OCI-LY7 (cell line): ENCODE measurements at regions not wholly inside any gene's neighbourhood (a gene's known extent, or its start where the extent isn't known, plus 50 kb on each side); places are given as distances from the start of the nearest gene placed in this dataset.

Experiments
- BruUV-seq: library from RNA; stranded (reverse); fragments of 400-500 nt; replicated peaks from 2 replicates; lab custom pipeline; 2021; lab: Mats Ljungman, UMichigan
- CTCF ChIA-PET: fragments of 300-600 bp; sonication (Branson Sonifier 250); formaldehyde crosslinking; loops from one replicate; lab custom pipeline; 2022; ENCODE audit warnings: antibody characterized with exemption; ENCODE audit not compliant: unreplicated experiment; lab: Charles Lee
- POLR2A ChIA-PET: fragments of 300-600 bp; sonication (Branson Sonifier 250); formaldehyde crosslinking; loops from one replicate; lab custom pipeline; 2022; ENCODE audit warnings: antibody characterized with exemption; lab: Charles Lee
- DNase-seq: peaks from one replicate; pipeline ENCODE4 v3.0.0-alpha.2; 2015; ENCODE audit warnings: low spot score
- H2AFZ ChIP-seq: fragments of 200-600 bp; sonication (generic), shearing (Covaris generic); 2 replicates; pipeline ENCODE4 v1.6.1; 2014; ENCODE audit warnings: mild to moderate bottlenecking, antibody characterized with exemption, low read length, moderate library complexity
- H3K27ac ChIP-seq: fragments of 200-600 bp; sonication (generic); 2 replicates; pipeline ENCODE4 v1.5.1; 2014; ENCODE audit warnings: mixed run types, low read depth, mild to moderate bottlenecking, moderate library complexity, low read length, inconsistent platforms; ENCODE audit not compliant: poor library complexity, severe bottlenecking
- H3K36me3 ChIP-seq: fragments of 200-600 bp; sonication (generic); 2 replicates; pipeline ENCODE4 v1.6.1; 2014; ENCODE audit warnings: mild to moderate bottlenecking, antibody characterized with exemption, low read length, moderate library complexity, mixed read lengths; ENCODE audit not compliant: insufficient read depth
- H3K4me1 ChIP-seq: fragments of 200-600 bp; sonication (generic); 2 replicates; pipeline ENCODE4 v1.5.1; 2014; ENCODE audit warnings: mild to moderate bottlenecking, low read length; ENCODE audit not compliant: insufficient read depth, poor library complexity, severe bottlenecking
- H3K4me2 ChIP-seq: fragments of 200-600 bp; sonication (generic); 2 replicates; pipeline ENCODE4 v1.6.1; 2014; ENCODE audit warnings: mild to moderate bottlenecking, low read length
- H3K4me3 ChIP-seq: fragments of 200-600 bp; sonication (generic); 2 replicates; pipeline ENCODE4 v1.5.1; 2014; ENCODE audit warnings: mild to moderate bottlenecking, low read depth, low read length; ENCODE audit not compliant: poor library complexity, severe bottlenecking
- H3K79me2 ChIP-seq: fragments of 200-600 bp; sonication (generic); 2 replicates; pipeline ENCODE4 v1.6.1; 2016; ENCODE audit warnings: low read depth, mild to moderate bottlenecking, low read length, moderate library complexity, mixed read lengths; ENCODE audit not compliant: insufficient read depth
- H3K9me2 ChIP-seq: fragments of 200-600 bp; sonication (generic); 2 replicates; pipeline ENCODE4 v1.6.1; 2016; ENCODE audit warnings: mild to moderate bottlenecking, low read length, mixed read lengths; ENCODE audit not compliant: insufficient read depth
- H3K9me3 ChIP-seq: fragments of 200-600 bp; sonication (generic); 2 replicates; pipeline ENCODE4 v1.6.1; 2014; ENCODE audit warnings: mild to moderate bottlenecking, mixed run types, low read length, mixed read lengths
- H4K20me1 ChIP-seq: fragments of 200-600 bp; sonication (generic); 2 replicates; pipeline ENCODE4 v1.6.1; 2014; ENCODE audit warnings: mild to moderate bottlenecking, antibody characterized with exemption, low read length, moderate library complexity, mixed read lengths; ENCODE audit not compliant: insufficient read depth
- EZH2phosphoT487 ChIP-seq: fragments of 200-600 bp; sonication (generic); IDR thresholded peaks from 2 replicates; pipeline ENCODE4 v1.6.1; 2018; ENCODE audit warnings: low read depth, borderline replicate concordance, mild to moderate bottlenecking, mixed run types, antibody characterized with exemption, low read length, moderate library complexity, mixed read lengths
- intact Hi-C: fragments of 100-400 bp; cut with micrococcal nuclease; formaldehyde crosslinking; loops from one replicate; pipeline ENCODE4 v1.10.0; 2022; ENCODE audit not compliant: unreplicated experiment
- TF ChIP-seq, protein P1 (sequence below): fragments of 200-600 bp; sonication (generic); conservative IDR thresholded peaks from 2 replicates; pipeline ENCODE4 v1.5.1; 2014; ENCODE audit warnings: mild to moderate bottlenecking, antibody characterized with exemption, low read length, moderate library complexity, mixed read lengths

- H3K4me2 ChIP-seq, result no peak overlapping the region
- peaks cover 5% of the 10 kb centered on the region; the same call in 1 of the 2 replicates for H3K9me3 ChIP-seq
- CTCF ChIA-PET, result no interaction called here
- no peaks in the 10 kb centered on the region for H3K36me3 ChIP-seq
- no peaks in the 10 kb centered on the region for H4K20me1 ChIP-seq
- POLR2A ChIA-PET, result no interaction called here
- intact Hi-C loops, result no loop called here
- H3K9me2 ChIP-seq, result no peaks in the 10 kb centered on the region
- no peak for DNase-seq
- TF ChIP-seq EZH2phosphoT487, result no peak
- TF ChIP-seq, protein P1, sequence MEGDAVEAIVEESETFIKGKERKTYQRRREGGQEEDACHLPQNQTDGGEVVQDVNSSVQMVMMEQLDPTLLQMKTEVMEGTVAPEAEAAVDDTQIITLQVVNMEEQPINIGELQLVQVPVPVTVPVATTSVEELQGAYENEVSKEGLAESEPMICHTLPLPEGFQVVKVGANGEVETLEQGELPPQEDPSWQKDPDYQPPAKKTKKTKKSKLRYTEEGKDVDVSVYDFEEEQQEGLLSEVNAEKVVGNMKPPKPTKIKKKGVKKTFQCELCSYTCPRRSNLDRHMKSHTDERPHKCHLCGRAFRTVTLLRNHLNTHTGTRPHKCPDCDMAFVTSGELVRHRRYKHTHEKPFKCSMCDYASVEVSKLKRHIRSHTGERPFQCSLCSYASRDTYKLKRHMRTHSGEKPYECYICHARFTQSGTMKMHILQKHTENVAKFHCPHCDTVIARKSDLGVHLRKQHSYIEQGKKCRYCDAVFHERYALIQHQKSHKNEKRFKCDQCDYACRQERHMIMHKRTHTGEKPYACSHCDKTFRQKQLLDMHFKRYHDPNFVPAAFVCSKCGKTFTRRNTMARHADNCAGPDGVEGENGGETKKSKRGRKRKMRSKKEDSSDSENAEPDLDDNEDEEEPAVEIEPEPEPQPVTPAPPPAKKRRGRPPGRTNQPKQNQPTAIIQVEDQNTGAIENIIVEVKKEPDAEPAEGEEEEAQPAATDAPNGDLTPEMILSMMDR, result no peak
- H3K79me2 ChIP-seq, result no peaks in the 10 kb centered on the region
- no peak overlapping the region for H3K4me3 ChIP-seq
- no TSS peak for BruUV-seq
- no peak overlapping the region for H2AFZ ChIP-seq
- H3K4me1 ChIP-seq, result no peaks in the 10 kb centered on the region
- no peak overlapping the region for H3K27ac ChIP-seq
These were observed 88.0 kb upstream of the UST start for GRCh38 chr6:148658681-148659430.

- Histone ChIP-seq H3K9me3 (peaks cover 12% of the 10 kb centered on the region; the same call in 1 of the 2 replicates), H3K9me2 (no peaks in the 10 kb centered on the region), H3K4me2 (no peak overlapping the region), H3K36me3 (no peaks in the 10 kb centered on the region), H3K79me2 (no peaks in the 10 kb centered on the region), H3K4me1 (no peaks in the 10 kb centered on the region), H3K4me3 (no peak overlapping the region), H3K27ac (no peak overlapping the region), H2AFZ (no peak overlapping the region), H4K20me1 (no peaks in the 10 kb centered on the region)
- TF ChIP-seq, protein P1, result no peak
- TF ChIP-seq EZH2phosphoT487, result no peak
- CTCF ChIA-PET, result no interaction called here
- no TSS peak for BruUV-seq
- intact Hi-C loops, result no loop called here
- DNase-seq, result no peak
- POLR2A ChIA-PET, result no interaction called here
These were observed 79.4 kb upstream of the UST start for GRCh38 chr6:148667395-148667794.

GRCh38 chr6:148671085-148671484, 75.7 kb upstream of the UST start:
- Histone ChIP-seq H3K4me1 (no peaks in the 10 kb centered on the region), H3K4me2 (no peak overlapping the region), H2AFZ (no peak overlapping the region), H3K36me3 (no peaks in the 10 kb centered on the region), H3K9me3 (peaks cover 36% of the 10 kb centered on the region; the same call in 1 of the 2 replicates), H3K9me2 (no peaks in the 10 kb centered on the region), H3K79me2 (no peaks in the 10 kb centered on the region), H3K27ac (no peak overlapping the region), H4K20me1 (no peaks in the 10 kb centered on the region), H3K4me3 (no peak overlapping the region)
- ChIA-PET POLR2A (no interaction called here), CTCF (no interaction called here)
- no peak for TF ChIP-seq EZH2phosphoT487
- TF ChIP-seq, protein P1, result no peak
- no TSS peak for BruUV-seq
- intact Hi-C loops, result no loop called here
- no peak for DNase-seq
